Activated T-cell treated with anti-CD3 and anti-CD28 coated beads, Interleukin-2, amount 50 U/mL, for 24 hours (primary cell): ENCODE measurements at regions not wholly inside any gene's neighbourhood (a gene's known extent, or its start where the extent isn't known, plus 50 kb on each side); places are given as distances from the start of the nearest gene placed in this dataset.

Experiments used
- DNase-seq: peaks from one replicate; pipeline ENCODE4 v3.0.0-alpha.2; 2020
- H3K27ac Mint-ChIP-seq: 2 replicates; pipeline ENCODE4 v1.8.0; 2020; ENCODE audit warnings: mild to moderate bottlenecking, mixed read lengths
- H3K27me3 Mint-ChIP-seq: 2 replicates; pipeline ENCODE4 v1.8.0; 2020; ENCODE audit warnings: mixed read lengths
- H3K36me3 Mint-ChIP-seq: 2 replicates; pipeline ENCODE4 v1.8.0; 2020; ENCODE audit warnings: low read depth, mixed read lengths
- H3K4me1 Mint-ChIP-seq: 2 replicates; pipeline ENCODE4 v1.8.0; 2020; ENCODE audit warnings: low read depth, mixed read lengths
- H3K4me3 Mint-ChIP-seq: 2 replicates; pipeline ENCODE4 v1.8.0; 2020; ENCODE audit warnings: mild to moderate bottlenecking, moderate library complexity, mixed read lengths
- H3K9me3 Mint-ChIP-seq: 2 replicates; pipeline ENCODE4 v1.8.0; 2020; ENCODE audit warnings: mixed read lengths

- Mint-ChIP-seq H3K9me3 (no peaks in the 10 kb centered on the region), H3K36me3 (no peaks in the 10 kb centered on the region), H3K4me3 (no peak overlapping the region), H3K27ac (no peak overlapping the region), H3K27me3 (peaks cover 11% of the 10 kb centered on the region), H3K4me1 (no peaks in the 10 kb centered on the region)
- no peak for DNase-seq
Measured at GRCh38 chr1:29962336-29962735, 726.0 kb downstream of the PTPRU start.

GRCh38 chr1:29961293-29962059 lies 725.2 kb downstream of the PTPRU start:
- Mint-ChIP-seq H3K4me1 (no peaks in the 10 kb centered on the region), H3K4me3 (no peak overlapping the region)

GRCh38 chr1:29960876-29961275 lies 724.6 kb downstream of the PTPRU start:
- H3K4me1 Mint-ChIP-seq = no peaks in the 10 kb centered on the region
- H3K36me3 Mint-ChIP-seq = no peaks in the 10 kb centered on the region
- H3K4me3 Mint-ChIP-seq = no peak overlapping the region
- H3K27ac Mint-ChIP-seq = no peak overlapping the region
- no peaks in the 10 kb centered on the region for H3K9me3 Mint-ChIP-seq
- no peak for DNase-seq
- H3K27me3 Mint-ChIP-seq = peaks cover 14% of the 10 kb centered on the region

More at GRCh38 chr1:29961293-29962059, 725.2 kb downstream of the PTPRU start:
- no peaks in the 10 kb centered on the region for H3K9me3 Mint-ChIP-seq
- H3K36me3 Mint-ChIP-seq = no peaks in the 10 kb centered on the region
- DNase-seq = no peak
- H3K27me3 Mint-ChIP-seq = peaks cover 14% of the 10 kb centered on the region
- no peak overlapping the region for H3K27ac Mint-ChIP-seq

- Mint-ChIP-seq H3K27ac (no peak overlapping the region), H3K36me3 (no peaks in the 10 kb centered on the region), H3K4me3 (no peak overlapping the region), H3K4me1 (no peaks in the 10 kb centered on the region), H3K27me3 (peaks cover 14% of the 10 kb centered on the region), H3K9me3 (no peaks in the 10 kb centered on the region)
- DNase-seq = no peak
Measured at GRCh38 chr1:29960156-29960755, 723.9 kb downstream of the PTPRU start.

- Mint-ChIP-seq H3K27ac (no peak overlapping the region), H3K4me1 (no peaks in the 10 kb centered on the region), H3K9me3 (no peaks in the 10 kb centered on the region), H3K4me3 (no peak overlapping the region), H3K27me3 (peaks cover 13% of the 10 kb centered on the region), H3K36me3 (no peaks in the 10 kb centered on the region)
- DNase-seq = no peak
Measured at GRCh38 chr1:29959356-29959755, 723.0 kb downstream of the PTPRU start.

GRCh38 chr1:29958271-29958670 lies 721.9 kb downstream of the PTPRU start:
- H3K4me1 Mint-ChIP-seq = no peaks in the 10 kb centered on the region
- no peak for DNase-seq

GRCh38 chr1:29956349-29957030 lies 720.2 kb downstream of the PTPRU start:
- no peaks in the 10 kb centered on the region for H3K9me3 Mint-ChIP-seq
- no peak overlapping the region for H3K27ac Mint-ChIP-seq
- peaks cover 23% of the 10 kb centered on the region for H3K27me3 Mint-ChIP-seq
- H3K4me1 Mint-ChIP-seq = no peaks in the 10 kb centered on the region
- no peak overlapping the region for H3K4me3 Mint-ChIP-seq
- H3K36me3 Mint-ChIP-seq = no peaks in the 10 kb centered on the region
- no peak for DNase-seq

More at GRCh38 chr1:29958271-29958670, 721.9 kb downstream of the PTPRU start:
- H3K4me3 Mint-ChIP-seq = no peak overlapping the region
- peaks cover 11% of the 10 kb centered on the region for H3K27me3 Mint-ChIP-seq
- H3K27ac Mint-ChIP-seq = no peak overlapping the region
- no peaks in the 10 kb centered on the region for H3K9me3 Mint-ChIP-seq
- no peaks in the 10 kb centered on the region for H3K36me3 Mint-ChIP-seq

GRCh38 chr1:29954591-29954990 lies 718.3 kb downstream of the PTPRU start:
- Mint-ChIP-seq H3K27ac (no peak overlapping the region), H3K4me3 (no peak overlapping the region), H3K27me3 (peaks cover 23% of the 10 kb centered on the region), H3K9me3 (no peaks in the 10 kb centered on the region), H3K4me1 (no peaks in the 10 kb centered on the region), H3K36me3 (no peaks in the 10 kb centered on the region)
- DNase-seq = no peak

GRCh38 chr1:29953961-29954360 lies 717.6 kb downstream of the PTPRU start:
- Mint-ChIP-seq H3K36me3 (no peaks in the 10 kb centered on the region), H3K27me3 (peaks cover 27% of the 10 kb centered on the region), H3K9me3 (no peaks in the 10 kb centered on the region), H3K27ac (no peak overlapping the region), H3K4me3 (no peak overlapping the region), H3K4me1 (no peaks in the 10 kb centered on the region)
- no peak for DNase-seq

GRCh38 chr1:29949676-29950075 lies 713.4 kb downstream of the PTPRU start:
- Mint-ChIP-seq H3K4me1 (no peaks in the 10 kb centered on the region), H3K4me3 (no peak overlapping the region), H3K9me3 (no peaks in the 10 kb centered on the region), H3K27ac (no peak overlapping the region), H3K27me3 (peaks cover 39% of the 10 kb centered on the region), H3K36me3 (no peaks in the 10 kb centered on the region)
- DNase-seq = no peak

- H3K27me3 Mint-ChIP-seq = peaks cover 35% of the 10 kb centered on the region
- DNase-seq = no peak
- H3K4me1 Mint-ChIP-seq = no peaks in the 10 kb centered on the region
- H3K27ac Mint-ChIP-seq = no peak overlapping the region
- no peaks in the 10 kb centered on the region for H3K9me3 Mint-ChIP-seq
- H3K4me3 Mint-ChIP-seq = no peak overlapping the region
- no peaks in the 10 kb centered on the region for H3K36me3 Mint-ChIP-seq
Measured at GRCh38 chr1:29948581-29948980, 712.3 kb downstream of the PTPRU start.

GRCh38 chr1:29946057-29946456 lies 709.7 kb downstream of the PTPRU start:
- no peaks in the 10 kb centered on the region for H3K9me3 Mint-ChIP-seq
- H3K27me3 Mint-ChIP-seq = peaks cover 26% of the 10 kb centered on the region
- H3K4me3 Mint-ChIP-seq = no peak overlapping the region
- no peak overlapping the region for H3K27ac Mint-ChIP-seq
- H3K36me3 Mint-ChIP-seq = no peaks in the 10 kb centered on the region
- DNase-seq = no peak
- H3K4me1 Mint-ChIP-seq = no peaks in the 10 kb centered on the region

- Mint-ChIP-seq H3K27ac (no peak overlapping the region), H3K36me3 (no peaks in the 10 kb centered on the region), H3K4me1 (no peaks in the 10 kb centered on the region), H3K27me3 (peaks cover 29% of the 10 kb centered on the region), H3K4me3 (no peak overlapping the region), H3K9me3 (no peaks in the 10 kb centered on the region)
- DNase-seq = no peak
Measured at GRCh38 chr1:29945426-29945825, 709.1 kb downstream of the PTPRU start.

- no peak overlapping the region for H3K27ac Mint-ChIP-seq
- no peak for DNase-seq
- no peaks in the 10 kb centered on the region for H3K9me3 Mint-ChIP-seq
- no peak overlapping the region for H3K4me3 Mint-ChIP-seq
- H3K27me3 Mint-ChIP-seq = peaks cover 33% of the 10 kb centered on the region
- H3K4me1 Mint-ChIP-seq = no peaks in the 10 kb centered on the region
- H3K36me3 Mint-ChIP-seq = no peaks in the 10 kb centered on the region
Measured at GRCh38 chr1:29944253-29944905, 708.1 kb downstream of the PTPRU start.
